NCI-H2171 (cell line): ENCODE measurements at regions not wholly inside any gene's neighbourhood (a gene's known extent, or its start where the extent isn't known, plus 50 kb on each side); places are given as distances from the start of the nearest gene placed in this dataset.
"Not testable (repeated sequence)": the region's sequence is repeated elsewhere in the genome, so short reads cannot be mapped to it uniquely, and the experiment has no call there.

ENCODE experiments used
- DNase-seq: peaks from one replicate; lab custom pipeline; 2025; lab: John Stamatoyannopoulos, UW

DNA sequence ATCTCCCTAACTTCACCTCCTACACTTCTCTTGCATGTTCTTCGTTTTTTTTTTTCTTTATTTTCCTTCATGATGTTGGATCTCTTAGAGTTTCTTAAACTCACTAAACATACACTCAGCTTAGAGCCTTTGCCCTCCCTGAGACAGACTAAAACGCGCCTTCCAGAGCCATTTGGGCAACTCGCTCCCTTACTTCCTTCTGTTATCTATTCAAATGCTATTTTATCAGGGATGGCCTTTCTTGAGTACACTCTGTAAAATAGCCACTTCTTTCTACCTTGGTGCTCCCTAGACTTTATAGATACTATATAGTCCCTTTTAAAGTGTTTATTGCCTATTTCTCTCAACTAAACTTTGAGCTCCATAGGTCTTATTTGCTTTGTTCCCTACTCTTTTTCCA lies 598.2 kb upstream of the NECTIN3 start:
- DNase-seq, result no peak

DNA sequence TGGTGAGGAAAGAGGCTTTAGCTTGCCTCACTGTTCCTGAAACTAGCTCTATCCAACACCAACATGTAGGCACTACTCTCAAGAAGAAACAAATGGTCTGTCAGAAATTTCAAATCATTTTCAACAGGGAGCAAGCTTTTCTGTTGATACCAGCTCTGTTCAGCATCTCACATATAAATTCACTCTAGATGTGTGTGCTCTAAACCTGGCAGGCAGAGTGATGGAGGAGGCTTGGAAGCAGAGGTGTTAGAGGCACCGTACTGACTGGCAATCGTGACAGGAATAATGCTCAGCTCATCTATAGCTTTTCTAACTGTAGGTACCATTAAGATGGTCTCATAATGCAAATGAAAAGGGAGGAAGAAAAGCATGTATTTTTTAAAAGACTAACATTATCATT lies 597.2 kb upstream of the NECTIN3 start:
- DNase-seq, result no peak

GRCh38 chr3:110478377-110479054 lies 593.1 kb upstream of the NECTIN3 start:
- no peak for DNase-seq

DNA sequence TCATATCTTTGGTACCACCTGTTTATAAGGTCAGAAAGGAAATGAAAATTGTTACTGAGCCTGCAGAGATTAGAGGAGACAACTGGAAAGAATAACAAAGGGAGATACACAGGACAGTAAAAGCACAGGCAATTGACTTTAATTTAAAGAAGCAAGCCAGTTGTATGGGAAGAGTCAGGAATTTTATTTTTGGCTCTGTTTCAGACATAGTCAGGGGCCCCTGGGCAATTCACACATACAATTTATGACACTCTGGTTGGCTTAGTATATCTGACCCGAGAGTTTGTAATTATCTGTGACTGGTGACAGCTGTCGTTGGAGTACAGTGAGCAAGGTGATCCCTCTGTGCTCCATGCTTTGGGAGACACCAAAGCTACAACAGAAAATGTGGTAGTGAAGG lies 591.9 kb upstream of the NECTIN3 start:
- no peak for DNase-seq

DNA sequence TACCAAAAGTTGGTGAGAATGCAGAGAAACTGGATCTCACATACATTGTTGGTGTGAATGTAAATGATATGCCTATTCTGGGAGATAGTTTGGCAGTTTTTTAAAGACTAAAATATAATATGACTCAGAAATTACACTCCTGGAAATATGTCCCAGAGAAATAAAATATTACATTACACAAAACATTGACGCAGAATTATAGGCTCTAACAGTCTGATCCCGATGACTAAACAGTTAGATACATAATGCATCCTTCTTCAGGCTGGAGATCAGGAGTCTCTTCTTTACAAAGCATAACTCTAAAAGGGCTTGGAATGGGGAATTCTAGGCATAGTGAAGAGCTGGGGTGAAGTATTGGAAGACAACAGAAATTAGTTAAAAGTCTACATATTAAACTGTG lies 586.2 kb upstream of the NECTIN3 start:
- no peak for DNase-seq

DNA sequence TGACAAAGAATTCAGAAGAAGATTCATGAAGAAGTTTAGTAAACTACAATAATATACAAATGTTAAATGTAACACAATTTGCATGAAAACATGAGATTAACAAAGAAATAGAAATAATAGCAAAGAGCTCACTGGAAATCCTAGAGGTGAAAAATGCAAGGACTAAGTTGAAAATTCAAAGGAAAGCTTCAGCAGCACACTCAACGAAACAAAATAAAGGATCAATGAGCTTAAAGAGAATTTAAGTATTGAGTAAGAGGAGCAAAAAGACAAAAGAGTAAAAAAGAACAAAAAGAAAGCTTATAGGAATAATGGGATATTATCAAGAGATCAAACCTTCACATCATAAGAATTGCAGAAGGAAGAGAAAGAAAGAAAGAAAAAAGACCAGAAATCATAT lies 583.8 kb upstream of the NECTIN3 start:
- DNase-seq, result no peak

DNA sequence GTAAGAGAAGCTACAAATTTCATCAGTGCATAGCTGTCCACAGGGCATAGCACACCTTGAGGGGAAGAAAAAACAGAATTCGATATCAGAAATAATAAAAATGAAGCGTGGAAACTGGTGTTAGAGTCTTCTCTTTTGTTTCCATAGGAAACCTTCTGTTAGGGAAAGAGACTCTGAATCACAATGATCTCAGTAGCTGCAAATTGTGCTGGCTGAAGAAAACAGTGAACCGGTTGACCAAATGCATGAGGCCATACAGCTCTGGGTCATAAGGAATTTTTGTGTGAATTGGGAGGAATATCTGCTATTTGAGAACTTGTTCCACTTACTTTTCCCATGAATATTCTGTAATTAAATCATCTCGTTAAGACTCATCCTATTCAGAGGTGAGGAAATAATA lies 580.2 kb upstream of the NECTIN3 start:
- DNase-seq, result no peak

- no peak for DNase-seq
Measured at GRCh38 chr3:110492876-110493275, 578.7 kb upstream of the NECTIN3 start.

DNA sequence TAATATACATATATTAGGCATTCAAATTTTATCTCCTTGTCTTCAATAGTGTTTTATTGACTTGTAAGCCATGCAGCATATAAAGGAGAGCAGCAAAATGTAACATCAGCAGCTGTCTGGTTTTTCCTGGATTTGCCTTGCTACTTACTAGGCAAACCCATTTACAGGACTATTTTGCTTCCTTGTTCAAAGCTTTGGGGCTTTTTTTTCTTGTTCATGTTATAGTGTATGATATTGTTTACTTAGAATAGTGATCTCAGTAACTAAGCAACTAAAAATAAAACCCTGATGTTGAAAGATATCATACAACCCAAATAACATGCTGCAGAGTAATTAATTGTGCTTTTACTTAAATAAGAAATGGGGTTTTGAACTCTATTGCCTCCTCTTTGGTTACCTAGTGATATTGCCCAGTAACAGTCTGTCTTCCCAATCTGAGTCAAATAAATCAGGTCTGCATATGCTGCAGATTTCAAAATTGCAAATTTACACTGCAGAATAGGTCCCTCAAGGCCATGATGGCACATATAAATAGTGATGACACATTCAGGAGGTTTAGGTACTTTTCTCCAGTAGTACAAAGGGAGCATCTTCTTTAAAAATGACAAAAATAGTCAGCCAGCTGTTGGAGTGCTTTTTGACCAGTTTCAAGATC lies 578.1 kb upstream of the NECTIN3 start:
- no peak for DNase-seq

- no peak for DNase-seq
Measured at GRCh38 chr3:110494093-110494490, 577.5 kb upstream of the NECTIN3 start.

GRCh38 chr3:110494728-110495127 lies 576.9 kb upstream of the NECTIN3 start:
- DNase-seq, result no peak

GRCh38 chr3:110495201-110495927 lies 576.3 kb upstream of the NECTIN3 start:
- DNase-seq, result no peak

DNA sequence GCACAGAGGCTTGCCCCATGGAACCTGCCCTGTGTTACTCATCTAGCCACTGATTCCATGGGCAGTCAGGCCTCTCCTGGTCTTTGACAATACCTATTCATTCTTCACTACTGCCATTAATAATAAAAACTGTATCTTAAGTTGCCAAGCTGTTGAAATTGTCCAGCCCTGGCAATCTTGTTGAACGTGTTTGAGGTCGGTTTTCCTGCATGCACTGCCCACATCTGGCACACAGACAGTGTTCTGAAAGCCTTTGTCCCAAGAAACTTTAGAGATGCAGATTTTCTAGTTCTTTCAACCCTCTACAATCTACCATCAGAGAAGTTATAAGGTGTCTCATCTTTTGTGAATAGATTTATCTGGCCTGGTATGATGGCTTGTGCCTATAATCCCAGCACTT lies 567.2 kb upstream of the NECTIN3 start:
- no peak for DNase-seq

DNA sequence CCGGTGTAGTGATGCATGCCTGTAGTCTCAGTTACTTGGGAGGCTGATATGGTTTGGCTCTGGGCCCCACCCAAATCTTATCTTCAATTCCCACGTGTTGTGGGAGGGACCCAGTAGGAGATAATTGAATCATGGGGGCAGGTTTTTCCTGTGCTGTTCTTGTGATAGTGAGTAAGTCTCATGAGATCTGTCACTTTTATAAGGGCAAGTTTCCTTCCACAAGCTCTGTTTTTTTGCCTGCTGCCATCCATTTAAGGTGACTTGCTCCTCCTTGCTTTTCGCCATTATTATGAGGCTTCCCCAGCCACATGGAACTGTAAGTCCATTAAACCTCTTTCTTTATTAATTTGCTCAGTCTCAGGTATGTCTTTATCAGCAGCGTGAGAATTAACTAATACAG lies 566.7 kb upstream of the NECTIN3 start:
- no peak for DNase-seq

DNA sequence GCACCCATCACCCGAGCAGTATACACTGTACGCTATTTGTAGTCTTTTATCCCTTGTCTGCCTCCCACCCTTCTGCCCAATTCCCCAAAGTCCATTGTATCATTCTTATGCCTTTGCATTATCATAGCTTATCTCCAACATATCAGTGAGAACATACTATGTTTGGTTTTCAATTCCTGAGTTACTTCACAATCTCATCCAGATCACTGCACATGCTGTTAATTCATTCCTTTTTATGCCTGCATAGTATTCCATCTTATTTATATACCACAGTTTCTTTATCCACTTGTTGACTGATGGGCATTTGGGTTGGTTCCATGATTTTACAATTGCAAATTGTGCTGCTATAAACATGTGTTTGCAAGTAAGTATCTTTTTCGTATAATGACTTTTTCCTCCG lies 564.7 kb upstream of the NECTIN3 start:
- no peak for DNase-seq

DNA sequence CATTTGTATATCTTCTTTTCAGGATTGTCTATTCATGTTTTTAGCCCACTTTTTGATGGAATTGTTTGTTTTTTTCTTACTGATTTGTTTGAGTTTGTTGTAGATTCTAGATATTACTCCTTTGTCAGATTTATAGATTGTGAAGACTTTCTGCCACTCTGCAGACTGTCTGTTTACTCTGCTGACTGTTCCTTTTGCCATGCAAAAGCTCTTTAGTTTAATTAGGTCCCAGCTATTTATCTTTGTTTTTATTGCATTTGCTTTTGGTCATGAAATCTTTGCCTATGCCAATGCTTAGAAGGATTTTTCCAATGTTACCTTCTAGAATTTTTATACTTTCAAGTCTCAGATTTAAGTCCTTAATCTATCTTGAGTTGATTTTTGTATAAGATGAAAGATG lies 564.0 kb upstream of the NECTIN3 start:
- not testable (repeated sequence) for DNase-seq

DNA sequence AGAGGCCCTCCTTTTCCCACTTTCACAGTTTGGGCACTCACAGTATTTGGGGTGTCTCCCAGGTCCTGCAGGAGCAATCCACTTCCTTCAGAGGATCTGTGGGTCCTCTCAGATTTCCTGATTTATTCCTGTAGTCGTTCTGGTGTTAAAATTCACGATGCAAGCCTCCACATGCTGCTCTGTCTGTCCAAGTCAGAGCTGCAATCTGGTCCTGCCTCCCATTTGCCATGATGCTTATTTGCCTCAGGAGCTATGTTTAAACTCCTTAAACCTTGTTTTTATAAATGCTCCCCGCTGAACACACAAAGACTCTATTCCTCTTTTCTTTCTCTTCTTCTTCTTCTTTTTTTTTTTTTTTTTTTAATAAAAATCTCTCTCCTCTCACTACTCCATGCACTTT lies 558.7 kb upstream of the NECTIN3 start:
- no peak for DNase-seq

- DNase-seq, result no peak
Measured at GRCh38 chr3:110518031-110518430, 553.6 kb upstream of the NECTIN3 start.

- DNase-seq, result no peak
Measured at GRCh38 chr3:110519071-110519470, 552.5 kb upstream of the NECTIN3 start.

DNA sequence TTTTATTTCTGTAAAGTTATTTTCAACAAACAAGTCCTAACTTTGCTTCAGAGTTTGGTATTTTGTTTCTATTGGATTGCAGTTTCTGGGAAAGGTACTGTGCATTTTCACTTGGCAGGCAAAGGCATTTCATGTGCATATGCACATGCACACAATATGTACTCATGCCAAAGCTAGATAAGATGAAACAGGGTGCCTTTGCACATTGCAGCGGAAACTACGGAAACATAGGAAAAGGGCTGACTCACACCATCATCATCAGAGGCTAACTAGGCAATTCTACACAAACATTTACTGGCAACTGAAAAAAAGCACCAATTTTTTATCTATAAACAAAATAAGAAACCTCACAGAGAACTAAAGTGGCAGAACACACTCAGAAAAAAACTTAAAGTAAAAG lies 550.6 kb upstream of the NECTIN3 start:
- DNase-seq, result no peak

- not testable (repeated sequence) for DNase-seq
Measured at GRCh38 chr3:110525558-110526064, 546.0 kb upstream of the NECTIN3 start.

DNA sequence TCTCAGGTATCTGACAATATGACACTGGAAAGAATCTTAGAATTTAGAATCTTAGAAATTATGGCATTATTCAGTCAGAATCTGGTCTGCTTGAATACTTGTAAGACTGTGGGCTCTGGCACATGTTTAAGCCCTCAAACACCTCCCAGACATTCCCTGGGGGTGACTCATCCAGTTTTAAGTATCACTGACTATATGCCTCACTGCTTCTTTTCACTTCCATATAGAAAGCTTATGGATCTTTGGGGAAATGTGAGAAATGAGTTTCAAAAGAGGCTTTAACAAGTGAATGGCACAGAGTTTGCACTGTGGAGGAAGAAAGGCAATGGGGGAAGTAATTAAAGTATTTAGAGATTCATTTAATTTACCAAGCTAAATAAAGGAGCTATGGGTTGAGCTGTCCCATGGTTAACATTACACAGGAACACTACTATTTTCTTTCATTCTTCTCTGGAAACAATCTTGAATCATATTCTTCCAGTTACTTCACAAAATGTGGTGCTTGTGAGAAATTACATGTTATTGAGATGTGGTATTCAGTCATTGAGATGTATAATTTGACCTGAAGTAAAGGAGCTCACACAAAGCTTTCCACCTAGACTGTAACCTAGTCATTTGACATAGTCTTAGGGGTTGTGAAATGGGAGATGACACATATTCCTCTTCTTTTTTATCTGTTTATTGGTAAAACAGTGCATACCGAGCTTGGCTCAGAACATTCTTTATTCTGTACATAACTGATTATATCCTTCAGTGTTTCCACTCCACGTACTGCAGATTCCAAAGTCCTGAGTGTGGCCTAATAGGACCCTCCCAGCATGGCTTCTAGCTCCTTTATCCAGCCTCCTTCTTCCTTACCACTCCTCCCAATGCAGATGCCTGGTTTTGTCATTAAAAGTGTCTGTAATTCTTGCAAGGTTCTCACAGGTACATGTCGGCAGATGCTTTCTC lies 544.6 kb upstream of the NECTIN3 start:
- DNase-seq, result no peak
